ENCODE measurements at regions not wholly inside any gene's neighbourhood (a gene's known extent, or its start where the extent isn't known, plus 50 kb on each side); places are given as distances from the start of the nearest gene placed in this dataset.

- no peaks in the 10 kb centered on the region for H3K4me1 ChIP-seq
- TF ChIP-seq POLR2A (IDR thresholded peaks at IDR 0.05) (no peak), POLR2AphosphoS5 (IDR thresholded peaks at IDR 0.05) (no peak)
- TF ChIP-seq, protein P1, sequence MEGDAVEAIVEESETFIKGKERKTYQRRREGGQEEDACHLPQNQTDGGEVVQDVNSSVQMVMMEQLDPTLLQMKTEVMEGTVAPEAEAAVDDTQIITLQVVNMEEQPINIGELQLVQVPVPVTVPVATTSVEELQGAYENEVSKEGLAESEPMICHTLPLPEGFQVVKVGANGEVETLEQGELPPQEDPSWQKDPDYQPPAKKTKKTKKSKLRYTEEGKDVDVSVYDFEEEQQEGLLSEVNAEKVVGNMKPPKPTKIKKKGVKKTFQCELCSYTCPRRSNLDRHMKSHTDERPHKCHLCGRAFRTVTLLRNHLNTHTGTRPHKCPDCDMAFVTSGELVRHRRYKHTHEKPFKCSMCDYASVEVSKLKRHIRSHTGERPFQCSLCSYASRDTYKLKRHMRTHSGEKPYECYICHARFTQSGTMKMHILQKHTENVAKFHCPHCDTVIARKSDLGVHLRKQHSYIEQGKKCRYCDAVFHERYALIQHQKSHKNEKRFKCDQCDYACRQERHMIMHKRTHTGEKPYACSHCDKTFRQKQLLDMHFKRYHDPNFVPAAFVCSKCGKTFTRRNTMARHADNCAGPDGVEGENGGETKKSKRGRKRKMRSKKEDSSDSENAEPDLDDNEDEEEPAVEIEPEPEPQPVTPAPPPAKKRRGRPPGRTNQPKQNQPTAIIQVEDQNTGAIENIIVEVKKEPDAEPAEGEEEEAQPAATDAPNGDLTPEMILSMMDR (IDR thresholded peaks at IDR 0.05 in 8 of 11, conservative IDR thresholded peaks at IDR 0.05 in 3 of 11) = no peak
- no peaks in the 10 kb centered on the region for H3K36me3 ChIP-seq
- H3K27me3 ChIP-seq (replicated peaks in 1 of 7) = no peaks in the 10 kb centered on the region
- H3K9me3 ChIP-seq = peaks cover 0 to 38% (median 26%) of the 10 kb centered on the region in 8 donors
- H3K4me3 ChIP-seq = no peak overlapping the region
- no peak for DNase-seq
- intact Hi-C loops (cut with DNase I; ENCODE audit: low total_unique reads) = no loop called here
- no peak overlapping the region for H3K27ac ChIP-seq
- 81 to 95% (median 93%) methylated on average over 2 of the region's 2 CpGs for WGBS, 5 donors
These were observed 217.9 kb downstream of the ATPSCKMT start for GRCh38 chr5:10031817-10032216.

DNA sequence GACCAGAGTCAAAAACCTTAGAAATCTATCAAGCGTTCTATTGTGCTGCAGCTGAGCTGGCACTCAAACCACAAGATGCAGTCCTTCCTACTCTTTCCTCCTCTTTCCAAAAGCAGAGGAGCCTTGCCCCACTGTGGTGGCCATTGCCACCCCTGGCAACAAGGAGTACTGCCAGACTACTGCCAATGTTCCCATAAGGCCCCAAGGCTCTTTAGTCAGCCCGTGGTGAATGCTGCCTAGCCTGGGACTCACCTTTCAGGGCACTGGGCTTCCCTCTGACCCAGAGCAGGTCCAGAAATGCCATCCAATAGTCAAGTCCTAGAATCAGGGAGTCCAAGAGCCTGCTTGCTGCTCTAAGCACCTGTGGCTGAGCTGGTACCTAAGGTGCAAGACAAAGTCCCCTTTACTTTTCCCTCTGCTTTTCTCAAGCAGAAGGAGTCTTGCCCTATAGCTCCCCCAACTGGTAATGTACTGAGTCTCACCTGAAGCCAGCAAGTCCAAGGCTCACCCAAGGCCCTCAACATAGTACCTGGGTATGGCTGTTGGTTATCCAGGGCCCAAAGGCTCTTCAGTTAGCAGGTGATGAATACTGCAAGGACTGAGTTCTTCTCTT is 219.4 kb downstream of the ATPSCKMT start:
- DNase-seq = no peak
- TF ChIP-seq, protein P1 (IDR thresholded peaks at IDR 0.05 in 8 of 11, conservative IDR thresholded peaks at IDR 0.05 in 3 of 11) = no peak
- TF ChIP-seq POLR2AphosphoS5 (IDR thresholded peaks at IDR 0.05) (no peak), POLR2A (IDR thresholded peaks at IDR 0.05) (no peak)
- H3K4me1 ChIP-seq = no peaks in the 10 kb centered on the region
- intact Hi-C loops (cut with DNase I; ENCODE audit: low total_unique reads) = no loop called here
- WGBS, 5 donors = 54 to 82% (median 71%) methylated on average over 2 of the region's 2 CpGs
- H3K27ac ChIP-seq = no peak overlapping the region
- peaks cover 0 to 53% (median 37%) of the 10 kb centered on the region in 8 donors for H3K9me3 ChIP-seq
- no peak overlapping the region for H3K4me3 ChIP-seq
- no peaks in the 10 kb centered on the region for H3K27me3 ChIP-seq (replicated peaks in 1 of 7)
- H3K36me3 ChIP-seq = no peaks in the 10 kb centered on the region

DNA sequence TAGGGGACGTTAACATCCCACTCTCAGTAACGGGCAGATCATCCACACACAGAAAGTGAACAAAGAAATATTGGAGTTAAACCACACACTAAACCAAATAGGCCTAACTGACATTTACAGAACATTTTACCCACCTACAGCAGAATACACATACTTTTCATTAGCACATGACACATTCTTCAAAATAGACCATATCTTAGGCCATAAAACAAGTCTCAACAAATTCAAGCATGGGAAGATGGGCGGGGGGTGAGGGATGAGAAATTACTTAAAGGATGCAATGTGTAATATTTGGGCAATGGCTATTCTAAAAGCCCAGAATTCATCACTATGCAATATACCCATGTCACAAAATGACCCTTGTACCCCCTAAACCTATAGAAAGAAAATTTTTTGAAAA is 226.2 kb downstream of the ATPSCKMT start:
- H3K4me3 ChIP-seq = no peak overlapping the region
- peaks cover 0 to 60% (median 44%) of the 10 kb centered on the region in 8 donors for H3K9me3 ChIP-seq
- no peak overlapping the region for H3K27ac ChIP-seq
- intact Hi-C loops (cut with DNase I; ENCODE audit: low total_unique reads) = no loop called here
- no peak for DNase-seq
- no peaks in the 10 kb centered on the region for H3K4me1 ChIP-seq
- no peak for TF ChIP-seq POLR2AphosphoS5 (IDR thresholded peaks at IDR 0.05)
- TF ChIP-seq, protein P1 (IDR thresholded peaks at IDR 0.05 in 8 of 11, conservative IDR thresholded peaks at IDR 0.05 in 3 of 11) = no peak
- TF ChIP-seq POLR2A (IDR thresholded peaks at IDR 0.05) = no peak
- 81 to 93% (median 89%) methylated on average over 3 of the region's 3 CpGs for WGBS, 5 donors
- no peaks in the 10 kb centered on the region for H3K36me3 ChIP-seq
- H3K27me3 ChIP-seq (replicated peaks in 1 of 7) = no peaks in the 10 kb centered on the region

GRCh38 chr5:10021248-10021647 is 228.4 kb downstream of the ATPSCKMT start:
- H3K36me3 ChIP-seq = no peaks in the 10 kb centered on the region
- no peak for DNase-seq
- H3K9me3 ChIP-seq = peaks cover 0 to 53% (median 31%) of the 10 kb centered on the region in 8 donors
- no peak overlapping the region for H3K4me3 ChIP-seq
- intact Hi-C loops (cut with DNase I; ENCODE audit: low total_unique reads) = no loop called here
- H3K27ac ChIP-seq = no peak overlapping the region
- WGBS, 5 donors = 25 to 62% (median 44%) methylated on average over 1 of the region's 1 CpG
- no peaks in the 10 kb centered on the region for H3K4me1 ChIP-seq
- TF ChIP-seq POLR2AphosphoS5 (IDR thresholded peaks at IDR 0.05) (no peak), POLR2A (IDR thresholded peaks at IDR 0.05) (no peak)
- TF ChIP-seq, protein P1 (IDR thresholded peaks at IDR 0.05 in 8 of 11, conservative IDR thresholded peaks at IDR 0.05 in 3 of 11) = no peak
- H3K27me3 ChIP-seq (replicated peaks in 1 of 7) = peaks cover 0 to 4% (median 0%) of the 10 kb centered on the region in 7 donors
